PFSK-1 (cell line): ENCODE measurements at regions not wholly inside any gene's neighbourhood (a gene's known extent, or its start where the extent isn't known, plus 50 kb on each side); places are given as distances from the start of the nearest gene placed in this dataset.

Experiments
- FOXP2 ChIP-seq: optimal IDR thresholded peaks from 2 replicates; pipeline ENCODE3; 2011; ENCODE audit warnings: borderline replicate concordance, control low read depth, inconsistent platforms; ENCODE audit not compliant: insufficient read depth; ENCODE audit errors: extremely low read length, extremely low read depth
- POLR2AphosphoS5 ChIP-seq: IDR thresholded peaks from 2 replicates; pipeline ENCODE4 v1.6.1; 2012; ENCODE audit warnings: low read depth, mild to moderate bottlenecking, control low read depth, low read length, moderate library complexity
- SIN3A ChIP-seq: IDR thresholded peaks from 2 replicates; pipeline ENCODE4 v1.6.1; 2012; ENCODE audit warnings: mild to moderate bottlenecking, low read length, moderate library complexity, borderline replicate concordance; ENCODE audit not compliant: insufficient read depth
- TAF1 ChIP-seq: IDR thresholded peaks from 2 replicates; pipeline ENCODE4 v1.6.1; 2012; ENCODE audit warnings: low read length, control low read depth, borderline replicate concordance; ENCODE audit not compliant: insufficient read depth
- TF ChIP-seq, protein P1 (sequence below), 2 experiments: IDR thresholded peaks; 2 replicates each; pipeline versions ENCODE4 v1.6.1 to v1.8.0; 2011 to 2012; ENCODE audit warnings: low read depth in 2 of 2, low read length in 2 of 2, control low read depth in 1 of 2, inconsistent platforms in 1 of 2, mild to moderate bottlenecking in 1 of 2, moderate library complexity in 1 of 2; ENCODE audit not compliant: insufficient read depth in 1 of 2

DNA sequence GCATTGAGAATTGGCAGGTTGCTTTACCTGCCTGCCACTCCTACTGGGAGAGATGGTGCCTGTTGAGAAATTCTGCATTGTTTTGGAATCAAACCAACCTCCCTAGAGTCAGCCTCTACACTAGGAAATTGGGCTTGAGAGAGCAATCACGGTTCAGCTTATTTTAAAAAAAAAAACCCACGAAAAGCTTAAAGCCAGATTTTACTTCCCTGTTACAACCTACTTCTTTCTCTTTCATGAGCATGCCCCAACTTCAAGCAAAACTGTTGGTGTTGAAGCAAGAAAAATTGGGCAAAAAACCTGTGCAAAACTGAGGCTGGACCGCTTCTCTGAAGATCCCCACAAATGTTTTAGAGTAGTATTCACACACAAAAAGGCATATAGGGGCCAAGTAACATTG is 134.6 kb upstream of the ZEB2 start:
- TF ChIP-seq FOXP2 (no peak), POLR2AphosphoS5 (no peak), SIN3A (no peak), TAF1 (no peak)
- TF ChIP-seq, protein P1, sequence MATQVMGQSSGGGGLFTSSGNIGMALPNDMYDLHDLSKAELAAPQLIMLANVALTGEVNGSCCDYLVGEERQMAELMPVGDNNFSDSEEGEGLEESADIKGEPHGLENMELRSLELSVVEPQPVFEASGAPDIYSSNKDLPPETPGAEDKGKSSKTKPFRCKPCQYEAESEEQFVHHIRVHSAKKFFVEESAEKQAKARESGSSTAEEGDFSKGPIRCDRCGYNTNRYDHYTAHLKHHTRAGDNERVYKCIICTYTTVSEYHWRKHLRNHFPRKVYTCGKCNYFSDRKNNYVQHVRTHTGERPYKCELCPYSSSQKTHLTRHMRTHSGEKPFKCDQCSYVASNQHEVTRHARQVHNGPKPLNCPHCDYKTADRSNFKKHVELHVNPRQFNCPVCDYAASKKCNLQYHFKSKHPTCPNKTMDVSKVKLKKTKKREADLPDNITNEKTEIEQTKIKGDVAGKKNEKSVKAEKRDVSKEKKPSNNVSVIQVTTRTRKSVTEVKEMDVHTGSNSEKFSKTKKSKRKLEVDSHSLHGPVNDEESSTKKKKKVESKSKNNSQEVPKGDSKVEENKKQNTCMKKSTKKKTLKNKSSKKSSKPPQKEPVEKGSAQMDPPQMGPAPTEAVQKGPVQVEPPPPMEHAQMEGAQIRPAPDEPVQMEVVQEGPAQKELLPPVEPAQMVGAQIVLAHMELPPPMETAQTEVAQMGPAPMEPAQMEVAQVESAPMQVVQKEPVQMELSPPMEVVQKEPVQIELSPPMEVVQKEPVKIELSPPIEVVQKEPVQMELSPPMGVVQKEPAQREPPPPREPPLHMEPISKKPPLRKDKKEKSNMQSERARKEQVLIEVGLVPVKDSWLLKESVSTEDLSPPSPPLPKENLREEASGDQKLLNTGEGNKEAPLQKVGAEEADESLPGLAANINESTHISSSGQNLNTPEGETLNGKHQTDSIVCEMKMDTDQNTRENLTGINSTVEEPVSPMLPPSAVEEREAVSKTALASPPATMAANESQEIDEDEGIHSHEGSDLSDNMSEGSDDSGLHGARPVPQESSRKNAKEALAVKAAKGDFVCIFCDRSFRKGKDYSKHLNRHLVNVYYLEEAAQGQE (IDR thresholded peaks at IDR 0.05; ENCODE audit: insufficient read depth in 1 of 2, low read depth in 2 of 2, low read length in 2 of 2): no peak

- TF ChIP-seq FOXP2 (no peak), TAF1 (no peak), POLR2AphosphoS5 (no peak), SIN3A (no peak)
- TF ChIP-seq, protein P1 (IDR thresholded peaks at IDR 0.05; ENCODE audit: insufficient read depth in 1 of 2, low read depth in 2 of 2, low read length in 2 of 2): no peak
These were observed 131.0 kb upstream of the ZEB2 start for GRCh38 chr2:144650907-144651306.

DNA sequence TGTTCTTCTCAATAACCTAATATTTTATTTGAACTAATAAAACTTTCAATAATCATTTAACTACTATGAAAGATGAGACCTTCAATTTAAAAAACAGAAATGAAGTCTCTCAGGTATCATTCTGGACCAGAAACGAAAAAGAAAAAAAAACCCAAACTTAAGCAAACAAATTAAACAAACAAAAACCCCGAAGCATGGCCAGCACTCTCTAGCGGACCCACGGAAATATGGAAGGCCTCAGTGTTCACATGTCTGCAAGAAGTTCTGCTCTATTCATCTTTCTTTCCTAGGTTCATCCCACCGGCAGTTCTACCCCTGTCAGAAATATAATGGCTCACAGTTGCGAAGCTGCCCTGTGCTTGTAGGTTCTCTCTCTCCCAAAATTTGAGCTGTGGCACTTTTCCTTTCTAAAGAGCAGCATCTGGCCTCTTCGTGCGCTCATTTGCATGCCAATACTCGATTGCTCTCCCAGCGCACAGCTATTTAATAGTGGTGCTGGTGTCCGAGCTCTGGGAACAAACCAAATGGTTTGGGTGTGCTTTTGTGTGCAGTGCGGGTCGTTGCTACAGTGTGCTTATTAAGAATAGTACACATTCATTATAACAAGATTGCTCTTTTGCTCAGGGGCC is 129.0 kb upstream of the ZEB2 start:
- TF ChIP-seq FOXP2: no peak
- TF ChIP-seq TAF1: no peak
- TF ChIP-seq, protein P1 (IDR thresholded peaks at IDR 0.05; ENCODE audit: insufficient read depth in 1 of 2, low read depth in 2 of 2, low read length in 2 of 2): no peak
- TF ChIP-seq SIN3A: no peak
- no peak for TF ChIP-seq POLR2AphosphoS5

- no peak for TF ChIP-seq FOXP2
- no peak for TF ChIP-seq TAF1
- no peak for TF ChIP-seq POLR2AphosphoS5
- TF ChIP-seq SIN3A: no peak
- TF ChIP-seq, protein P1 (IDR thresholded peaks at IDR 0.05; ENCODE audit: insufficient read depth in 1 of 2, low read depth in 2 of 2, low read length in 2 of 2): no peak
These were observed 125.3 kb upstream of the ZEB2 start for GRCh38 chr2:144645083-144645778.
